HG03095 (cell line): ENCODE measurements at regions not wholly inside any gene's neighbourhood (a gene's known extent, or its start where the extent isn't known, plus 50 kb on each side); places are given as distances from the start of the nearest gene placed in this dataset.

ENCODE experiments used
- ATAC-seq: cut with Tn5 transposase; IDR thresholded peaks from one replicate; pipeline ENCODE4 v1.9.1; 2021; ENCODE audit warnings: moderate library complexity; ENCODE audit not compliant: unreplicated experiment

GRCh38 chr6:91130126-91130525 is 543.3 kb upstream of the MAP3K7 start:
- no peak for ATAC-seq

GRCh38 chr6:91127752-91128151 is 540.9 kb upstream of the MAP3K7 start:
- ATAC-seq: no peak

- no peak for ATAC-seq
These were observed 540.0 kb upstream of the MAP3K7 start for GRCh38 chr6:91126876-91127275.

GRCh38 chr6:91117550-91117949 is 530.7 kb upstream of the MAP3K7 start:
- no peak for ATAC-seq

- ATAC-seq: no peak
These were observed 527.3 kb upstream of the MAP3K7 start for GRCh38 chr6:91114123-91114708.

GRCh38 chr6:91106083-91106482 is 519.2 kb upstream of the MAP3K7 start:
- no peak for ATAC-seq

- ATAC-seq: no peak
These were observed 518.7 kb upstream of the MAP3K7 start for GRCh38 chr6:91105532-91105931.

- ATAC-seq: no peak
These were observed 512.6 kb upstream of the MAP3K7 start for GRCh38 chr6:91099479-91099878.

- ATAC-seq: no peak
These were observed 511.1 kb upstream of the MAP3K7 start for GRCh38 chr6:91098006-91098405.

GRCh38 chr6:91097364-91097763 is 510.5 kb upstream of the MAP3K7 start:
- ATAC-seq: no peak

GRCh38 chr6:91094806-91095475 is 508.1 kb upstream of the MAP3K7 start:
- no peak for ATAC-seq

GRCh38 chr6:91094341-91094740 is 507.5 kb upstream of the MAP3K7 start:
- ATAC-seq: no peak

- no peak for ATAC-seq
These were observed 502.1 kb upstream of the MAP3K7 start for GRCh38 chr6:91088976-91089375.

- ATAC-seq: no peak
These were observed 501.6 kb upstream of the MAP3K7 start for GRCh38 chr6:91088515-91088914.

GRCh38 chr6:91087908-91088307 is 501.0 kb upstream of the MAP3K7 start:
- no peak for ATAC-seq

- ATAC-seq: no peak
These were observed 496.3 kb upstream of the MAP3K7 start for GRCh38 chr6:91083211-91083610.

GRCh38 chr6:91082311-91082832 is 495.5 kb upstream of the MAP3K7 start:
- no peak for ATAC-seq

- ATAC-seq: no peak
These were observed 494.7 kb upstream of the MAP3K7 start for GRCh38 chr6:91081452-91082067.

GRCh38 chr6:91080871-91081270 is 494.0 kb upstream of the MAP3K7 start:
- no peak for ATAC-seq

GRCh38 chr6:91079969-91080368 is 493.1 kb upstream of the MAP3K7 start:
- ATAC-seq: no peak

GRCh38 chr6:91075244-91075976 is 488.5 kb upstream of the MAP3K7 start:
- no peak for ATAC-seq

GRCh38 chr6:91063362-91063761 is 476.5 kb upstream of the MAP3K7 start:
- no peak for ATAC-seq
